ENCODE measurements at regions not wholly inside any gene's neighbourhood (a gene's known extent, or its start where the extent isn't known, plus 50 kb on each side); places are given as distances from the start of the nearest gene placed in this dataset.

- no peak for TF ChIP-seq CTCF (IDR thresholded peaks at IDR 0.05; ENCODE audit: insufficient read depth, low read depth, low read length)
- TF ChIP-seq EZH2 (IDR thresholded peaks at IDR 0.05; ENCODE audit: insufficient read depth, low read length) = no peak
Observed at GRCh38 chr3:168157903-168158302, 62.2 kb upstream of the GOLIM4 start.
